Fibroblast of lung (primary cell): ENCODE measurements at regions not wholly inside any gene's neighbourhood (a gene's known extent, or its start where the extent isn't known, plus 50 kb on each side); places are given as distances from the start of the nearest gene placed in this dataset.
A peak's percentile ranks its signal among the peaks of the same experiment; 100 is the strongest.

Experiments used
- DNase-seq, 2 donors: peaks; one replicate each; pipeline versions ENCODE4 v3.0.0 to v3.0.0-alpha.2; 2010; ENCODE audit warnings: low read depth in 2 of 2
- H2AFZ ChIP-seq: 2 replicates; pipeline ENCODE4 v1.5.1; 2012; ENCODE audit warnings: low read length, control low read depth, inconsistent platforms
- H3K27ac ChIP-seq: 2 replicates; pipeline ENCODE4 v1.5.1; 2011; ENCODE audit warnings: low read length, control low read depth; ENCODE audit not compliant: insufficient read depth
- H3K27me3 ChIP-seq: 2 replicates; pipeline ENCODE4 v1.5.1; 2011; ENCODE audit warnings: mild to moderate bottlenecking, low read length; ENCODE audit not compliant: control insufficient read depth, insufficient read depth
- H3K36me3 ChIP-seq: 2 replicates; pipeline ENCODE4 v1.5.1; 2011; ENCODE audit warnings: low read length; ENCODE audit not compliant: control insufficient read depth, insufficient read depth
- H3K4me1 ChIP-seq: 2 replicates; pipeline ENCODE4 v1.5.1; 2011; ENCODE audit warnings: low read length; ENCODE audit not compliant: control insufficient read depth, insufficient read depth; ENCODE audit errors: extremely low read depth
- H3K4me2 ChIP-seq: 2 replicates; pipeline ENCODE4 v1.5.1; 2011; ENCODE audit warnings: low read length, control low read depth; ENCODE audit not compliant: insufficient read depth; ENCODE audit errors: extremely low read depth
- H3K4me3 ChIP-seq, 4 experiments: fragments of 200-600 bp in 1 of 4; sonication (generic) in 1 of 4; replicated peaks in 1 of 4; 2 replicates each; pipeline ENCODE4 v1.5.1; 2011 to 2016; ENCODE audit warnings: low read length in 4 of 4, low read depth in 3 of 4, mild to moderate bottlenecking in 3 of 4, control low read depth in 2 of 4, inconsistent platforms in 1 of 4, mixed read lengths in 1 of 4; ENCODE audit not compliant: insufficient read depth in 1 of 4; ENCODE audit errors: control extremely low read depth in 1 of 4
- H3K79me2 ChIP-seq: 2 replicates; pipeline ENCODE4 v1.5.1; 2012; ENCODE audit warnings: mild to moderate bottlenecking, low read length, inconsistent platforms; ENCODE audit not compliant: control insufficient read depth, insufficient read depth
- H3K9ac ChIP-seq: 2 replicates; pipeline ENCODE4 v1.5.1; 2011; ENCODE audit warnings: mild to moderate bottlenecking, low read length, control low read depth; ENCODE audit not compliant: insufficient read depth
- H3K9me3 ChIP-seq: 2 replicates; pipeline ENCODE4 v1.5.1; 2012; ENCODE audit warnings: low read depth, low read length; ENCODE audit not compliant: control insufficient read depth, insufficient read depth
- H4K20me1 ChIP-seq: 2 replicates; pipeline ENCODE4 v1.5.1; 2011; ENCODE audit warnings: low read length; ENCODE audit not compliant: control insufficient read depth, insufficient read depth; ENCODE audit errors: extremely low read depth
- CTCF ChIP-seq, 2 donors: IDR thresholded peaks in 1 of 2; conservative IDR thresholded peaks in 1 of 2; 1 replicate in 1 of 2; 2 replicates in 1 of 2; pipeline ENCODE4 v1.5.1; 2011 to 2012; ENCODE audit warnings: low read length in 2 of 2, control low read depth in 1 of 2, inconsistent platforms in 1 of 2, low read depth in 1 of 2, mild to moderate bottlenecking in 1 of 2
- EZH2 ChIP-seq: IDR thresholded peaks from 2 replicates; pipeline ENCODE4 v1.5.1; 2012; ENCODE audit warnings: low read length, control low read depth, mild to moderate bottlenecking; ENCODE audit errors: missing control alignments

- Histone ChIP-seq H3K9ac (no peak overlapping the region), H3K36me3 (no peaks in the 10 kb centered on the region), H3K27ac (no peak overlapping the region), H3K79me2 (no peaks in the 10 kb centered on the region), H3K4me3 (no peak overlapping the region), H2AFZ (no peak overlapping the region), H3K27me3 (no peaks in the 10 kb centered on the region), H3K4me2 (no peak overlapping the region), H4K20me1 (no peaks in the 10 kb centered on the region), H3K9me3 (no peaks in the 10 kb centered on the region), H3K4me1 (no peaks in the 10 kb centered on the region)
- TF ChIP-seq EZH2 (no peak), CTCF (conservative IDR thresholded peaks at IDR 0.05 in 1 of 2, IDR thresholded peaks at IDR 0.05 in 1 of 2; ENCODE audit: low read depth in 1 of 2, low read length in 2 of 2) (no peak)
- DNase-seq: peak in 1 of 2 donors; percentile 34
Measured at GRCh38 chrX:40460926-40461325, 119.8 kb upstream of the ATP6AP2 start.

GRCh38 chrX:40459571-40460158 lies 121.1 kb upstream of the ATP6AP2 start:
- DNase-seq: no peak
- no peaks in the 10 kb centered on the region for H3K4me1 ChIP-seq
- TF ChIP-seq CTCF (conservative IDR thresholded peaks at IDR 0.05 in 1 of 2, IDR thresholded peaks at IDR 0.05 in 1 of 2; ENCODE audit: low read depth in 1 of 2, low read length in 2 of 2) (no peak), EZH2 (no peak)
- no peak overlapping the region for H3K9ac ChIP-seq
- no peak overlapping the region for H3K4me2 ChIP-seq
- no peaks in the 10 kb centered on the region for H3K9me3 ChIP-seq
- H3K36me3 ChIP-seq: no peaks in the 10 kb centered on the region
- no peak overlapping the region for H3K27ac ChIP-seq
- no peak overlapping the region for H3K4me3 ChIP-seq
- H2AFZ ChIP-seq: no peak overlapping the region
- no peaks in the 10 kb centered on the region for H3K27me3 ChIP-seq
- H4K20me1 ChIP-seq: no peaks in the 10 kb centered on the region
- H3K79me2 ChIP-seq: no peaks in the 10 kb centered on the region

GRCh38 chrX:40457406-40457805 lies 123.4 kb upstream of the ATP6AP2 start:
- H3K4me1 ChIP-seq: no peaks in the 10 kb centered on the region
- H2AFZ ChIP-seq: no peak overlapping the region
- H3K9ac ChIP-seq: no peak overlapping the region
- TF ChIP-seq EZH2: no peak
- no peak for TF ChIP-seq CTCF (conservative IDR thresholded peaks at IDR 0.05 in 1 of 2, IDR thresholded peaks at IDR 0.05 in 1 of 2; ENCODE audit: low read depth in 1 of 2, low read length in 2 of 2)
- H4K20me1 ChIP-seq: no peaks in the 10 kb centered on the region
- H3K36me3 ChIP-seq: no peaks in the 10 kb centered on the region
- no peaks in the 10 kb centered on the region for H3K79me2 ChIP-seq
- no peak overlapping the region for H3K4me2 ChIP-seq
- no peak overlapping the region for H3K27ac ChIP-seq
- no peaks in the 10 kb centered on the region for H3K27me3 ChIP-seq
- no peaks in the 10 kb centered on the region for H3K9me3 ChIP-seq
- no peak overlapping the region for H3K4me3 ChIP-seq
- no peak for DNase-seq
